HCT116 (cell line): ENCODE measurements at regions not wholly inside any gene's neighbourhood (a gene's known extent, or its start where the extent isn't known, plus 50 kb on each side); places are given as distances from the start of the nearest gene placed in this dataset.

Experiments
- FOSL1 ChIP-seq: IDR thresholded peaks from 2 replicates; pipeline ENCODE4 v1.6.1; 2012; ENCODE audit warnings: low read depth
- POLR2A ChIP-seq: IDR thresholded peaks from 2 replicates; pipeline ENCODE4 v1.7.0; 2011; ENCODE audit warnings: borderline replicate concordance; ENCODE audit not compliant: insufficient read depth, insufficient read length; ENCODE audit errors: extremely low read depth

GRCh38 chr9:2257248-2257929, 242.2 kb downstream of the SMARCA2 start:
- TF ChIP-seq POLR2A (no peak), FOSL1 (no peak)
